ENCODE measurements at regions not wholly inside any gene's neighbourhood (a gene's known extent, or its start where the extent isn't known, plus 50 kb on each side); places are given as distances from the start of the nearest gene placed in this dataset.

- DNase-seq, result no peak
- H3K4me3 ChIP-seq, result no peak overlapping the region
- H3K4me1 ChIP-seq, result peaks cover 0 to 7% (median 0%) of the 10 kb centered on the region in 6 donors
- TF ChIP-seq CTCF (IDR thresholded peaks at IDR 0.05 in 8 of 11, conservative IDR thresholded peaks at IDR 0.05 in 3 of 11) (no peak), POLR2AphosphoS5 (IDR thresholded peaks at IDR 0.05) (no peak), POLR2A (IDR thresholded peaks at IDR 0.05) (no peak)
- WGBS, 5 donors, result 83 to 92% (median 86%) methylated on average over 8 of the region's 8 CpGs
- H3K27me3 ChIP-seq (replicated peaks in 1 of 7), result peaks cover 0 to 9% (median 0%) of the 10 kb centered on the region in 7 donors
- H3K9me3 ChIP-seq, result no peaks in the 10 kb centered on the region
- H3K27ac ChIP-seq, result no peak overlapping the region
- intact Hi-C loops (cut with DNase I; ENCODE audit: low total_unique reads), result no loop called here
- no peaks in the 10 kb centered on the region for H3K36me3 ChIP-seq
Observed at GRCh38 chr17:15882058-15882720, 62.7 kb upstream of the ADORA2B start.

GRCh38 chr17:15882777-15883176 is 62.2 kb upstream of the ADORA2B start:
- Histone ChIP-seq H3K27ac (no peak overlapping the region), H3K36me3 (no peaks in the 10 kb centered on the region), H3K4me3 (no peak overlapping the region), H3K4me1 (peaks cover 0 to 9% (median 0%) of the 10 kb centered on the region in 6 donors), H3K9me3 (no peaks in the 10 kb centered on the region), H3K27me3 (replicated peaks in 1 of 7) (peaks cover 0 to 9% (median 0%) of the 10 kb centered on the region in 7 donors)
- no peak for TF ChIP-seq POLR2A (IDR thresholded peaks at IDR 0.05)
- TF ChIP-seq CTCF (IDR thresholded peaks at IDR 0.05 in 8 of 11, conservative IDR thresholded peaks at IDR 0.05 in 3 of 11), result no peak
- no peak for TF ChIP-seq POLR2AphosphoS5 (IDR thresholded peaks at IDR 0.05)
- intact Hi-C loops (cut with DNase I; ENCODE audit: low total_unique reads), result no loop called here
- 84 to 89% (median 88%) methylated on average over 4 of the region's 4 CpGs for WGBS, 5 donors
- no peak for DNase-seq

GRCh38 chr17:15883617-15884111 is 61.3 kb upstream of the ADORA2B start:
- Histone ChIP-seq H3K27me3 (replicated peaks in 1 of 7) (peaks cover 0 to 9% (median 0%) of the 10 kb centered on the region in 7 donors), H3K9me3 (no peaks in the 10 kb centered on the region), H3K36me3 (no peaks in the 10 kb centered on the region), H3K4me3 (no peak overlapping the region), H3K27ac (no peak overlapping the region), H3K4me1 (peaks cover 0 to 9% (median 0%) of the 10 kb centered on the region in 6 donors)
- TF ChIP-seq POLR2A (IDR thresholded peaks at IDR 0.05) (no peak), CTCF (IDR thresholded peaks at IDR 0.05 in 8 of 11, conservative IDR thresholded peaks at IDR 0.05 in 3 of 11) (no peak), POLR2AphosphoS5 (IDR thresholded peaks at IDR 0.05) (no peak)
- no peak for DNase-seq
- intact Hi-C loops (cut with DNase I; ENCODE audit: low total_unique reads), result no loop called here
- 71 to 89% (median 80%) methylated on average over 8 of the region's 8 CpGs for WGBS, 5 donors

- TF ChIP-seq POLR2A (IDR thresholded peaks at IDR 0.05) (no peak), POLR2AphosphoS5 (IDR thresholded peaks at IDR 0.05) (no peak), CTCF (IDR thresholded peaks at IDR 0.05 in 8 of 11, conservative IDR thresholded peaks at IDR 0.05 in 3 of 11) (no peak)
- DNase-seq, result no peak
- no peaks in the 10 kb centered on the region for H3K9me3 ChIP-seq
- no peak overlapping the region for H3K27ac ChIP-seq
- H3K36me3 ChIP-seq, result no peaks in the 10 kb centered on the region
- no peak overlapping the region for H3K4me3 ChIP-seq
- intact Hi-C loops (cut with DNase I; ENCODE audit: low total_unique reads), result no loop called here
- H3K4me1 ChIP-seq, result peaks cover 0 to 9% (median 0%) of the 10 kb centered on the region in 6 donors
- peaks cover 0 to 9% (median 0%) of the 10 kb centered on the region in 7 donors for H3K27me3 ChIP-seq (replicated peaks in 1 of 7)
- 92 to 98% (median 93%) methylated on average over 4 of the region's 4 CpGs for WGBS, 5 donors
Observed at GRCh38 chr17:15884731-15885130, 60.2 kb upstream of the ADORA2B start.
